HUDEP-2 (cell line): ENCODE measurements at regions not wholly inside any gene's neighbourhood (a gene's known extent, or its start where the extent isn't known, plus 50 kb on each side); places are given as distances from the start of the nearest gene placed in this dataset.

ENCODE experiments used
- DNase-seq, 76 experiments: peaks; one replicate each; lab custom pipeline; 2025; ENCODE audit not compliant: unreplicated experiment in 76 of 76; lab: John Stamatoyannopoulos, UW

DNA sequence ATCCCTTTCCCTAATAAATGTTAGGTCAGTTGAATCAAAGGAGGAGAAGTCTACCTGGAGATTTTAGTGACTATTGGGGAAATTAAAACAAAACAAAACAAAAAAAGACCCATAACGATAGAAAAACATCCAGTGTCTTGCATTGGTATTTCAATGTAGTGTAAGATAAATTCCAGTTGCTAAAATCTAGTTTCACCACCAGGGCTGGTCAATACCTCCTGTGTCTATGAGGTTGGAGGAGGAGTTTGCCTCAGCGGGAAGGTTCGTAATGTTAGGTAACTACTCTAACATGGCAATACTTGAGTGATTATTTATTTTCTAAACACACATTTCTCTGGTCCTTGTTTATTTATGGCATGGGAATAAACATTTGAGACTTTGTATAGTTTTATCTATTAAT, 483.2 kb downstream of the FGF9 start:
- no peak for DNase-seq

DNA sequence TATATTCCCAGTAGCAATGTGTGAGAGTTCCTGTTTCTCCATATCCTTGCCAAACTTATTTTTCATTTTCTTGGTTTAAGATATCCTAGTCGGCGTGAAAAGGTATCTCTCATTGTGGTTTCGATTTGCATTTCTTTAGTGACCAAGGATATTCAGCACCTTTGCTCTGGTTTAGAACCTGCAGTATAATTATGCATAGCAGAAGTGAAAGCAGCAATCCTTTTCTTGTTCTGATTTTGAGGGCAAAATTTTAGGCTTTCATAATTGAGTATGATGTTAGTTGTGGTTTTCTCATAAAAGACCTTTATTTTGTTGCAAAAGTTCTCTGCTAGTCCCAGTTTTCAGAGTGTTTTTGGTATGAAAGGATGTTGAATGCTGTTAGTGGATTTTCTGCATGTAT, 491.0 kb downstream of the FGF9 start:
- no peak for DNase-seq

DNA sequence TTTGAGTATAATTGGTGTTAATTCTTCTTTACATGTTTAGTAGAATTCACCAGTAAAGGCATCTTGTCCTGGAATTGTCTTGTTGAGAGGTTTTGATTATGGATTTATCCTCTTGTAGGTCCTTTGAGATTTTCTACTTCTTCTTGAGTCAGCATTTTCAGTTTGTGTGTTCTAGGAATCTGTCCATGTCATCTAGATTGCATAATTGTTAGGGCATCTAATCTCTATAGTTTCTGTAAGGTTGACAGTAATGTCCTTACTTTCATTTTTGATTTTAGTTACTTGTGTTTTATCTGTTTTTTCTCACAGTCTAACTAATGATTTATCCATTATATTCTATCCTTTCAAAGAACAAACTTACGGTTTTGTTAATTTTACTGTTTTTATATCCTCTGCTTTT, 492.0 kb downstream of the FGF9 start:
- DNase-seq, result no peak

DNA sequence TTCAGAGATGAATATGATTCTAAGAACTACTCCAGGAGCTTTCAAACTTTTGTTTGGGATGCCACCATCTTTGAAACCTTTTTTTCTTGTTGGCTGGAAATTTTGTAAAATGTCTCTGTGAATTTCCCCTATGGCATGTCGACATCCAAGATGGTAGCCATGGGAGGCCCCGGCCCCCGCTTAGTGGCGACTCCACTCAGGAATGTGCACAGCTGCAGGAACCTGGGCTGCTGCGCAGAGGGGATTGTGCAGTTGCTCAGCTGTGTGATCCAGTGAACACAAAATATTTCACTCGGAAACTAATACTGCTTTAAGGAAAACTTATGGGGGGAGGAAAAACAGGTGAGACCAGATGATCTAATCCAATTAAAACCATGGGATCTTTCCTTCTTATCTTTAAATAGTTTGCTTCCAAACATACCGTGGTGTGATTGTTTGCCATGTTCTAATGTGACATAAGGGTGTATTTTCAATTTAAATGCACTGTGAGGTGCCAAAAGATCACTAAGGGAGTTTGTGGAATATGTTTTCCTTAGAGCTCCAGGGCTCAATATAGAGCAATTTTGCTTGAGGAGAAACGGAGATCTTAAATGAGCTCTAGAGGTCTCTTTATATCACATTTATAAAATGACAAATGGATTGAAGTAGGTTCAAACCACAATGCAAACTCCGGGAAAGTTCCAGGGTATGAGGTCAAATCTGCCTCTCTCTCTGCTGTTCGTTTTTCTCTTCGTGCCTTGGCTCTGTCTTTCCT, 497.7 kb downstream of the FGF9 start:
- DNase-seq, result no peak

DNA sequence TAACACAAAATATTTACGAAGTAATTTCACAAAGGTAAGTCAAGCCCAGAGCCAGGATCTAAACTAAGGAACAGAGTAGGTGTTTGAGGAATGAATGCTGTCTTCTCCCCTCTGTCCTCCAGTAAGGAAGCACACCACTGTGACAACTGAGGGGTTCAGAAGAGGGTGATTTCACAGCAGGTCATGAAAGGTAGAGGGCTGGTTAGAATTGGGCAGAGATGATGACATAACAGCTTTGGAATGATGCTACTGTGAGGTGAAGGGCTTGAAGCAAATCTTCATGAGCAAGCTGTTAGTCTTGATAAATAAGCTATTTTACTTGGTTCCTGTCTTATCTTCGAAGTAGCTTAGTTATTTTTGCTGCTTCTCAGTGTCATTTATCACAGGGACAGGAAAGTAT, 498.6 kb downstream of the FGF9 start:
- DNase-seq, result no peak

DNA sequence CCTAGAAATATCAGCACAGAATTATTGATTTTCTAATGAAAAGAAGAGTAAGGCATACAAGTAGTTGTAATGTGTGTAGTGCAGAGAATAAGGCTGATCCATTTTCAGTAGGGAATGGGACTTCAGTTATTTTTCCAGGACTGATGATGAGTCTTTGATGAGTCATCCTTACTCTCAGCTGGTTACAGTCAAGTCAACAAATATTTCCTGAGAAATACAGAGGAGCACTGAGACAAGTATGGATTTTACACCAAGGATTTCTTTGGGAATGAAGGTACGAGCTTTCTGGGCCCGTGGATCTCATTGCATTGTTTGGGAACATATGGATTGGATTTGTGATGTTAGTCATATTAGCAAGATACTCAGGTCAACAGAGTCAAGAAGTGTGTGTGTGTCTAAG, 502.7 kb downstream of the FGF9 start:
- no peak for DNase-seq

DNA sequence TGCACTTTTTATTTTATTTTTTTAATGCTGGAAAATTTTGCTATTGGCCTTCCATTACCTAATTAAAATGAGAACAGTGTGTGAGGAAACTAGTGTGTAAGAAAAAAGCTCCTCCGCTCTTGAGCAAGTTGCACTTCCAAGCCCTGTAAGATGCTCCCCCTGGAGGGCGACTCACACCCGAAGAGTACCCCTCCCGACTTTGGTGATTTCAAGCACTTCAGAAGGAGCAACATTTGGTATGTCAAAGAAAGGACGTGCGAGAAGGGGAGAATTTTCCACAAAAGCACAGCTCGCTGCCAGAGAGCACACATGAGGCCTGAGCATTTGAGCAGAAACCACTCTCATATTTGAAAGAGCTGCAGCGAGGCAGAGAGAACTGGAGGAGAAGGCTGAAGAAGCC, 504.4 kb downstream of the FGF9 start:
- no peak for DNase-seq

DNA sequence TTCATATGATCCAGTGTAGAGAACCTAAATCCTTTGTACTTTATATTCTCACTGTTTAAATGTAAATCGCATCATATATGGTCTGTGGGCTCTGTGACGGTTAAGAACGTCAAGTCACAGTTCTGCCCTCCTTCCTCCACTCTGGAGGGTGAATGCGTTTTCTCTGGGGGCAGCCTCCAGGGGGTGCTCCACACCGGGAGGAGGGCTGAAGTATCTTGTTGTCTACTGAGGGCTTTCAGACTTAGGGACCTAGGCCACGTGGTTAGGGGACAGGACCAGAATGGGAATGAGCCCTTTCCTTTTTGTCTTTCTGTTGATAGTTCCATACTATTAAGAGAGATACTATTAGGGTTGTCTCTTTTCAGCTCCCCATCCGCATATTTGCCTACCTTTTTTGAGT, 504.9 kb downstream of the FGF9 start:
- DNase-seq, result no peak

DNA sequence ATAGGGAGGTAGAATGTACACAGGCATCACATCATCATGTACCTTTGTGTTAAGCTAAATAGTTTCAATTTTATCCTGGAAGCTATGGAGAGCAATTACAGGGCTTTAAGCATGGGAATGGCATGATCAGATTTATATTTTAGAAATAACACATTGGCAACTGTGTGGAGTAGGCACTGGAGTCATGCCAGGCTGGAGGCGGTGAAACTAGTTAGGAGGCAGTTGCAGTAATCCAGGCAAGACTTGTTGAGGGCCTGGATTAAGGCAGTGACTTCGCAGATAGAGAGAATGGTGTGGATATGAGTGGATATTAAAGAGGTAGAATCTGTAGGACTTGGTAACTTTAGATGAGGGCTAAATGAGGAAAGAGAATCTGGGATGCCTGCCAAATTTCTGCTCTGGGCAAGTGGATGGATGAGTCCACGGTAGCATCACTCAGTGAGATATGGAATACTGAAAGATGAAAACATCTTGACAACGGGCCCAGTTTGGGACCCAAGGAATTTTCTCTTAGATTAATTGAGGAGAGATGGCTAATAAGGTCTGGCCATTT, 506.2 kb downstream of the FGF9 start:
- no peak for DNase-seq

DNA sequence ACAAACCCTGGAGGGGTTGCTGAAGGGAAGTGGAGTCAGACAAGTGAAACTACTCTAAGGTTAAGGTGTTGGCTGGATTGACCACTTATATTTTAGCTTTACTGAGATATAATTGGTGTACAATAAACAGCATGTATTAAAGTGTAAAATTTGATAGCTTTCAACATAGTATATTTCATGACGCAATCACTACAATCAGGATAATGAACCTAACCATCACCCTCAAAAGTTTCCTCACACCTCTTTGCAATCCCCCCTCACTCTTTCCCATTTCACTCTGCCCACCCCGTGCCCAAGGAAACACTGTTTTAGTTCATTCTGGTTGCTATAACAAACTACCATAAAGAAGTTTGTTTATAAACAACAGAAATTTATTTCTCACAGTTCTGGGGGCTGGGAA, 508.0 kb downstream of the FGF9 start:
- DNase-seq, result no peak

DNA sequence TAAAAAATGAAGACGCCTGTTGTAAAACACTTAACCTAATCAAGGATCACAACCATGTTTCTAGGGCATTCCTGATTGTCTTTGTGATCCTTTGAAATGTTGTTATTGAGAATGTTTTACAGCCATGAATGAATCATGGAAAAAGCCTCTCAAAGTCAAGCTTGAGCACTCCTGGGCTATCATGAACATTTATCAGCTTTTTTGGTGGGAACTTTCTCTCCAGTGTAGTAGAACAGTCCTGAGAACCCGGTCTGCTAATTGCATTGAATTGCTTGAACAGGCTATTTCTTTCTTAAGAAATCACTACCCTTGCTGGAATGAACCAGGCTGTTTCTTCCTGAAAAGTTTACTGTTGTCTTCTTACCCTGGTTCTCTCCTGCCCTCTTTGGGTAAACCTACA, 516.5 kb downstream of the FGF9 start:
- DNase-seq, result no peak

DNA sequence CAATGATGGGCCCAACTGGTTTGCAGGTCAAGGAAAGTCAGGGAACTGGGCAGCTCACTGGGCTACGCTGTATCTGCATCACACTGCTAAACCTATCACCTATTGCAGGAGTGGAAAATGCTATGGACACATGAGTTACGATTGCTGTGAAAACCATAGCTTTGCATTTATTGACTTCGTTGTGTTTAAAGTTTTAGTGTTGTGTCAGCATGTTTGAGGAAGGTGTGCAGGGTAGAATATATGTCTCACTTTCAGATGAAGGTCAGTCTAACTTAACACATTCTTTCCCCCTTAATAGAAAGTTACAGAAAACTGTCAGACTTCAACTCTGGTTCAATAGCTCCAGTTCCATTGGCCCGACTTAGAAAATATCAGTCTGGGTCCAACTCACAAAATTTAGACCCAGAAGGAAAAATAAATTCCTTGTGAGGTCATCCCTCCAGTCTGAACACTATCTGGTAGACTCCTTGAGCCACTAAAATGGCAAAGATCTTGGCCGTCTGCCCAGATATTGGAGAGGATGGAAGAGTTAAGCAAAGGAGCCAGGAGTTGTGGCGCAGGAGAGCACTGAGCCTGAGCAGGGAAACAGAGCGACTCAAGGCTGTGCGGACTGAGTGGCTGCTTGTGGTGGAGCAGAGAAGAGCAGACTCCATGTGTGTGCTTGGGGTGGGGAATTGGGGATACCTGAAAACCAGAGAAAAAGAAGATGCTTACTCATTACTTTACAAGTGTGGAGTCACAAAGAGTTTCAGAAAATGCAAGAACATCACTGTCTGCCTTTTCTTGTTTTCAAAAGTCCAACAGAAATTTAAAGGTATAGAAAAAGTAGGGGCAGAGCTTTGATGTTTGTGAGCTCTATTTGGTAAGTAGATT, 518.5 kb downstream of the FGF9 start:
- DNase-seq, result no peak

DNA sequence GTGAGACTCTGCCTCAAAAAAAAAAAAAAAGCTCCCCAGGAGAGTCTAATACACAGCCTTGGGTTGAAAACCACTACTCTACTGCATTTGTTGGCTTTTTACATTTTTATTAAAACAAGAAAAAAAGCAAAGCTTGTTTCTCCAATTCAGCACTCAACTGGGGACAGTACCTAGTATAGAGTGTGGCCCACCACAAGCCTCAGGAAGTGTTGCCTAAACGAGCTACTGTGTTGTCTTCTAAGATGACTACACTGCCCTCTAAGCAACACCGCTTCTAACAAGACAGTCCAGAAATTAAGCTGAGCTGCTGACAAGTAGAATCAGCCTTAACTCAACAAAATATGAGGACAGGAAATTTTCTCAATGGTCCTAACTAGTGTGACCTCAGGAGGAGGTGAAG, 522.2 kb downstream of the FGF9 start:
- no peak for DNase-seq

DNA sequence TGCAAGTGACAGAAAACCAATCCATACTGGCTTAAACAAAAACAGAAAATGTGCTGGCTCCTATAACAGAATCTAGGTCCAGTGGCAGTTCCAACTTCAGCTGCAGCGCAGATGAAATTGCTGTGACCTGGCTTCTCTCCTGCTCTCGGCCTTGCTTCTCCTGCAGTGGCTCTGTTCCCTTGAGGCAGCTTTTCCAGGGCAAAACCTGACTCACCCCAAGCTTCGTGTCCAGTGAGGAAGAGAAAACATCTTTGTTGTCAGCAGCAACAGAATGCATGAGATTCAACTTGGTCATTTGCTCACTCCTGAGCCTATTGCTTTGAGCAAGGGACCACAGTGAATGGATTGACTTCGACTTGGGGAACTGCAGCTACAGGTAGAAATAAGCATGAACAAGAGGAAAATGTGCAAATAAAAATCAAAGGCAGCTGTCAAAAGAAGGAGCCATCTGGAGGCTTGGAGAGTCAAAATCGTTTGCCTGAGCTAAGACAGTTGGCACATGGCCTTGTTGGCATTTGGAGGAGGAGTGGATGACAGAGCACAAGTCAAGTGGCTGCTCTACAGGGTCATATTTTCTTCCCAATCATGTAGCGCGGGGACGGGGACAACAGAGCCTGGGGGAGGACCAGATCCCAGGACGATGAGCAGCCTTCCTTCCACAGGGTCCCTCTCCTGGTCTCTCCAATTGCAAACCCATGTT, 523.4 kb downstream of the FGF9 start:
- no peak for DNase-seq

DNA sequence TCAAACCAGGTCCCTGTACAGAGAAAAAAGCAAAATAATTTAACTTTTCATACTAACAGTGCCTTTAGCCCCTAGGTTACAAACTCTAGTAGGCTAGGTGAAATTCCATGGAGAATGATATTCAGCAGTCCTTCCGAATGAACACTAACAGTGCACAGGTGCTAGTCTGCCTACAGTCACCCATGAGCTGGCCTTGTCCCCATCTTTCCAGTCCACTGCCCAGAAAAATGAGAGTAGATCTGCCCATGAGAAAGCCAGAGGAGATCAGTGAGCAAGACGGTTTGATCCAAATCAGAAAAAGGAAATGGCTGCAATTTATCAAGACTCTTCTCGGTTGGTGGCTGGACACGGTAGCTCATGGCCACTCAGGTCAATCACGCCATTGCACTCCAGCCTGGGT, 524.9 kb downstream of the FGF9 start:
- DNase-seq, result no peak

DNA sequence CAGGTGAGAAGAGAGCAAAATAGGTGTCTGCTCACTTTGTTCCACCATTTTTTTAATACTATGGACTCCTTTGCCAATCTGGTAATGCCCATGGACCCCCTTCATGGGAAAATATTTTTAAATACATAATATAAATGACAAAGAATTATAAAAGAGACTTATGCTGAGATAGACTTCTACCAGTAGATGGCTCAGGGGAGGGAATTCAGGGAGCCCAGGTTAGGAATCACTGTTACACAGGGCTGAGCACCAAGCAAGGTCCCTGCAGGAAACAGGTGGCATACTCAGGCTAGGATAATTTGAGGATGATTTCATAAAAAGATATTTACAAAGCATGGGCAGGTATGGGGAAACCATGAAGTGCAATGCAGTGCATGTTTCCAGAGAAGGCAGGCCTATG, 525.9 kb downstream of the FGF9 start:
- DNase-seq, result no peak

DNA sequence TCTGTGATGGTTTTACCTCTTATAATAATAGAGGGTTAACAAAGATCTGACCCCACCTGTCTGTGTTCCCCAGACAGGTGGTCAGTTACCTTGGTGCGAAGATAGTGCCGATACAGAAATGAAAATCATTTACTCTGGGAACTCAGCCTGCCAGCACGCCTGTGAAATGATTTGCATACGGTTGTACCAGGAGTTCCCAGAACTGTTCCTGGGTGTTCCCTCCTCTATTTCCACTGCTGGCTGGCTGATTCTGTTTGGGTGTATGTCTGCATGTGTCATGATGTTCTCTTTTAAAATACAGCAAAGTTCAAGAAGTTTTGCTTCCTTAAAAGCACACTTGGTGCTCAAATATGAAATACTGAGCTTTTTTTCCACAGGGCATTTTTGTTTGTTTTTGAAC, 527.1 kb downstream of the FGF9 start:
- DNase-seq, result no peak

DNA sequence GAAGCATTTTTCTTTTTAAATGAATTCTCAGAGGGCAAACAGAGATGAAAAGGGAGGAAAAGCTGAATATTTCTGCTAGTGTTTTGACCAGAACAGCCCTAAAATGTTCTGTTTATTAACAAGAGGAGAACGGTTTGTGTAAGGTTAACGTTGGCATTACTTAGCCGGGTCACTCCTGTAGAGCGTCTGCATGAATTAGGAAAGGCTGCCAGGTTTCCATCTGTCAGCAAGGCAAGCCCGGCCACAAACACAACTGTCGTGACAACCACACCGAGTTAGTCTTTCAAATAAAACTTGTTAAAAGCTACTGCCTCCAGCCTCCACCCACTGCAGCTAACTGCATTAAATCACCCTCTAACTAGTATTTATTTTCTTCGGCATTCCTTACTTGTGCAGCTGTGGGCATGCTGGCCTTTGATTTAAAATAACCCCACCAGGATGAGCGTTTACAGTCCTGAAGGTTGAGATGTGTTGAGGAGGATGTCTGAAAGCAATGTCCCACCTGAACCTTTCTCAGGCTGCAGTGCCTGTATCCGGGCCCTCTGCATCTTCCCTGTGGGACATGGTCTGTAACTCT, 527.9 kb downstream of the FGF9 start:
- no peak for DNase-seq

DNA sequence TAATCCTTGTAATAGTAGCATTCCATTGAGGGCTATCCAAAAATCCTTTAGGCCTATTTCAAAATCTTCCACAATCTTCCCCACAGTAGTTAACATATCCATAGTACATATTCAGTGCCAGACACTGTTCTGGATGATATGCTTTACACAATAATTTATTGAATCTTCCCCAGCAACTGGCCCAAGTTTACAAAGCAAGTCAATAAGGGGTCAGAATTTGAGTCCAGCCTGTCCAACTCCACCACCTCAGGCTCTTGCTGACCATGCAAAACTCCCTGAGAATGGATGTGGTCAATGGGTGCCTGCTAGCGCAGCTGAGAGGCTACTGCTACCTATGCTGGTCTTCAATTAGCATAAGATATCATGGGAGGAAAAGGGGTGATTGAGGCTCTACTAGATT, 529.6 kb downstream of the FGF9 start:
- no peak for DNase-seq

DNA sequence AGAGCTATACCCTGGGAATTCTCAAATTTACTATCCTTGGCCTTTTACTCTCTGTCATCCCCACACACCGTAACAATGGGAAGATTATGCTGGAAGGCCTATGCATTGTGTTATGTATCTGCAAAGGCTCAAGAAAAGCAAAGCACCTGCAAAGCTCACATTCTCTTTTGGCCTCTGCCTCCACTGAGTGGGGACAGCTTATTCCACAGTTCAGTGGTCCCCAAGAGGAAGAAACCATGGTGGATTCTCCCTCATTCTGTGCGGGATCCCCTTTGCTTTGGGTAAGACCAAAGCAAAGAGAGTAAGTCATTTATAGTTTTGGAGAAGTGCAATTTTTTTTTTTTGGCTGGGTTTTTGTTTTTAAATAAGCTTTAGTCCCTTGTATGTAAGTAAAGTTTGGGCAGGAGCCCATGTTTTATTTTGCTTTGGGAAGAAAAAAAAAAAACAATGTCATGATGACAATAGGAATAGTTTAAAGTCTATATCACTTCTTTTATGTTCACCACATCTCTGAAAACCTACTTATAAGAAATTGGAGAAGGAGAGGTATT, 530.6 kb downstream of the FGF9 start:
- no peak for DNase-seq
